GM12865 (cell line): ENCODE measurements at regions not wholly inside any gene's neighbourhood (a gene's known extent, or its start where the extent isn't known, plus 50 kb on each side); places are given as distances from the start of the nearest gene placed in this dataset.

ENCODE experiments used
- DNase-seq: peaks from one replicate; pipeline ENCODE4 v3.0.0; 2010; ENCODE audit warnings: low read depth
- H3K4me3 ChIP-seq: 2 replicates; pipeline ENCODE4 v1.5.1; 2011; ENCODE audit warnings: mild to moderate bottlenecking, low read depth, low read length, control low read depth
- TF ChIP-seq, protein P1 (sequence below): IDR thresholded peaks from 2 replicates; pipeline ENCODE4 v1.5.1; 2011; ENCODE audit warnings: low read length, control low read depth, low read depth, inconsistent platforms; ENCODE audit not compliant: insufficient read depth; ENCODE audit errors: missing control alignments

DNA sequence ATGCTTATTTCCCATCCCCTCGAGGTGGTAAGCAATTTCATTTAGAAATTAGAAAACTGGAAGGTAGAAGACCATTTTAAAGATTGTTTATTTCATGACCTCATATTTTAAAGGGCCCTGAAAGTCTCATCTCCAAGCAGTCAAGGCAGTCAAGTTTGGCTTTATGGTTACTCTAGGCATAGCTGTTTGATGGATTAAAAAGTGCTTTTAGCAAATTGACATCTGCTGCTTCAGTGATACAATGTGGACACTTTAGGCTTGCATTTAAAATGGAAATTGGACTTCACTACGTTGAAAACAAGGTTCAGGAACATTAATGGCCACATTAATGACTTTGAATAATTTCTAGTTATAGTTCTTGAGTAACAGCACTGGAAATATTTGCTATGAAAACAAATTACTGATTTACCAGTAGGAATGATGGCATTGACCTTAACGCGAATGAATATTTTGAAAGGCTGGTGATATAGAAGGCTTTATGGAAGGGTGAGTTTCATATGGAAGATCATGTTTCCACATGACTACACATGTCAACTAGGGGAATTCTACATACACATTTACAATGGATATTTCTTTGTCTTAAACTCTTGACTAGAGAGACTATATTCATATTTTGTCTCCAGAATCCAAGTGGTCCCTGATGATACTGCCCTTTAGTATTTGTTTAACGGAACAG, 873.5 kb downstream of the JRKL start:
- DNase-seq, result no peak
- TF ChIP-seq, protein P1, sequence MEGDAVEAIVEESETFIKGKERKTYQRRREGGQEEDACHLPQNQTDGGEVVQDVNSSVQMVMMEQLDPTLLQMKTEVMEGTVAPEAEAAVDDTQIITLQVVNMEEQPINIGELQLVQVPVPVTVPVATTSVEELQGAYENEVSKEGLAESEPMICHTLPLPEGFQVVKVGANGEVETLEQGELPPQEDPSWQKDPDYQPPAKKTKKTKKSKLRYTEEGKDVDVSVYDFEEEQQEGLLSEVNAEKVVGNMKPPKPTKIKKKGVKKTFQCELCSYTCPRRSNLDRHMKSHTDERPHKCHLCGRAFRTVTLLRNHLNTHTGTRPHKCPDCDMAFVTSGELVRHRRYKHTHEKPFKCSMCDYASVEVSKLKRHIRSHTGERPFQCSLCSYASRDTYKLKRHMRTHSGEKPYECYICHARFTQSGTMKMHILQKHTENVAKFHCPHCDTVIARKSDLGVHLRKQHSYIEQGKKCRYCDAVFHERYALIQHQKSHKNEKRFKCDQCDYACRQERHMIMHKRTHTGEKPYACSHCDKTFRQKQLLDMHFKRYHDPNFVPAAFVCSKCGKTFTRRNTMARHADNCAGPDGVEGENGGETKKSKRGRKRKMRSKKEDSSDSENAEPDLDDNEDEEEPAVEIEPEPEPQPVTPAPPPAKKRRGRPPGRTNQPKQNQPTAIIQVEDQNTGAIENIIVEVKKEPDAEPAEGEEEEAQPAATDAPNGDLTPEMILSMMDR, result no peak

DNA sequence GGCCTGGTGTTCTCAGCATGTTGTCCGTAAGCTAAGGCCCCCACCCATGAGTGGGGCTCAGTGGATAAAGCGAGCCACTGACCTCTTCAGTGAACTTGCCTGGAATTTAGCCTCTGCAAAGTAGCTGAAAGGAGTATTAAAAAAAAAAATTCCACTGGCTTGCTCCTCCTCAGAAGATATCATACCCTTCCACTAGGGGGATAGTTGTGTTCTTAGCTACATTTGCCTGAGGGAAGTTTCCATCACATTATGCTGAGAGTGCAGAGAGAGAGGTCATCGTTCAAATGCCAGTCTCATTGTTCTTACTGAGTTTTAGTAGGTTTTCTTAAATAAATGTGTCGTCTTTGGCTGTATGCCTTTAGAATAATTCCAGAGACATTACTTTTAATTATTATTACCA, 879.7 kb downstream of the JRKL start:
- no peak overlapping the region for H3K4me3 ChIP-seq
- peak; percentile 8 for DNase-seq
- TF ChIP-seq, protein P1, result peak; percentile 6

More for the DNA sequence above, 873.5 kb downstream of the JRKL start:
- no peak overlapping the region for H3K4me3 ChIP-seq

DNA sequence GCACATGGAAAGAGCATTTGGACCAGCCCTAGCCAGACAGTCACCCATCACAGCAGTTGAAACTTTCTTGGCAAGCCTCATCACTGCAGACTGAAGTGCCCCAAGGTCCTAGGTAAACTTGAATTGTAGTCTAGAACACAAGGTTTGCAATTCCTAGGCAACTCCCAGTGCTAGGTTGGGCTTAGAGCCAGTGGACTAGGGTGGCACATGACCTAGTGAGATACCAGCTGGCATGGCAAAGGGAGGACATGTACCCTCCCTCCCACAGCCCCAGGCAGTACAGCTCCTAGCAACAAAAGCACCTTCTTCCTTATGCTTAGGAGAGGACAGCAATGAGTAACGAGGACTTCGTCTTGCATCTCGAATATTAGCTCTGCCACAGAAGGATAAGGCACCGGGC, 889.5 kb downstream of the JRKL start:
- no peak overlapping the region for H3K4me3 ChIP-seq
- TF ChIP-seq, protein P1, result no peak
- no peak for DNase-seq

- no peak overlapping the region for H3K4me3 ChIP-seq
- TF ChIP-seq, protein P1, result no peak
- DNase-seq, result no peak
Observed at GRCh38 chr11:97280347-97280746, 890.5 kb downstream of the JRKL start.

GRCh38 chr11:97289823-97290222, 900.0 kb downstream of the JRKL start:
- DNase-seq, result no peak
- TF ChIP-seq, protein P1, result no peak
- no peak overlapping the region for H3K4me3 ChIP-seq

- no peak for DNase-seq
- no peak overlapping the region for H3K4me3 ChIP-seq
- TF ChIP-seq, protein P1, result no peak
Observed at GRCh38 chr11:97290464-97291041, 900.7 kb downstream of the JRKL start.

DNA sequence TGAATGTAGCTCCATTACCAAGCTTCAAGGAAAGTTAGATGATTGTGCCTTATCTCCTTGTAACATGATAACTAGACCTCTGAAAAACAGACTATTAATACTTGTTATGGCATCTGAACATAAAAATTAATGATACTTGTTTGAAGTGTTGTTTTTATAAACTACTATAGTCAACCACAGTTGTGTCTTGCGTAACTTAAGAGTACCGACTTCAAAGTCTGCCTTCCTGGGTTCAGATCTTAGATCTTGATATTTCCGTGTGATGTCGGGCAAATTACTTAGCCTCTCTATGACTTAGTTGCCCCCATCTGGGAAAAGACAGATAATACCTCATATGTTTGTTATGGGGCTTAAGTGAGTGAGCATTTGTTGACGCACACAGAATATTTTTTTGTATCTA, 906.5 kb downstream of the JRKL start:
- no peak for DNase-seq
- TF ChIP-seq, protein P1, result no peak
- no peak overlapping the region for H3K4me3 ChIP-seq
